ENCODE measurements at regions not wholly inside any gene's neighbourhood (a gene's known extent, or its start where the extent isn't known, plus 50 kb on each side); places are given as distances from the start of the nearest gene placed in this dataset.

DNA sequence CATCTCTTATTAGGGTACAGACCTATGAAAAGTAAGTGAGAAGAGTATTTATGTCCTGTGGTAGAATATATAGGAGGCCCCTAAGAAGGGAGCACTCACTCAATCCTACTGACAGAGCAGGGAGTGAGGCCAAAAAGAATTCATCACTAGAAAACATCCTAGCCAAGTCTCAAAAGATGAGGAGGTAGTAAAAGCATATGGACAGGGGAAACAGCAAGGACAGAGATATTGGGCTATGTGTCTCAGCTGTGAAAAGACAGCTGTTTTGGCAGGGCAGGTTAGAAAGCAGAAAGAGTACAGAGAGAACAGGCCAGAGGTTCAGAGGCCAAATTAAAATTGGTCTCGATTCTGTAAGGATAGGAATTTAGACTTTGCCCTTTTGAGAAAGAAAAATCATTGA lies 548.3 kb upstream of the ANKRD30A start:
- no peak overlapping the region for H2BK15ac ChIP-seq (ENCODE audit: low read length)
- H3K4me3 ChIP-seq (ENCODE audit: extremely low read depth in 1 of 4, insufficient read depth in 2 of 4, low read depth in 3 of 4, low read length in 4 of 4): no peak overlapping the region
- H3K27me3 ChIP-seq (replicated peaks in 1 of 4; ENCODE audit: control insufficient read depth in 3 of 4, extremely low read depth in 1 of 4, insufficient read depth in 3 of 4, low read length in 3 of 4): no peaks in the 10 kb centered on the region
- H2AK5ac ChIP-seq (ENCODE audit: low read depth, low read length): no peak overlapping the region
- no peaks in the 10 kb centered on the region for H3K79me1 ChIP-seq (ENCODE audit: low read depth, low read length)
- no peak overlapping the region for H3K14ac ChIP-seq (ENCODE audit: insufficient read length)
- H3K23me2 ChIP-seq (ENCODE audit: low read depth, low read length): no peaks in the 10 kb centered on the region
- no peak overlapping the region for H2BK12ac ChIP-seq (ENCODE audit: low read depth, low read length)
- no peak overlapping the region for H3K9ac ChIP-seq (replicated peaks in 1 of 4; ENCODE audit: extremely low read depth in 1 of 4, low read depth in 3 of 4, low read length in 3 of 4)
- H3K36me3 ChIP-seq (ENCODE audit: control insufficient read depth in 2 of 4, insufficient read depth in 4 of 4, low read length in 3 of 4): no peaks in the 10 kb centered on the region
- no peak overlapping the region for H3K23ac ChIP-seq (ENCODE audit: insufficient read length)
- no peaks in the 10 kb centered on the region for H4K20me1 ChIP-seq (replicated peaks in 1 of 2; ENCODE audit: control insufficient read depth in 1 of 2, insufficient read depth in 2 of 2, low read length in 2 of 2)
- DNase-seq (ENCODE audit: low read depth in 1 of 2, low spot score in 2 of 2) (no peak), FAIRE-seq (no peak)
- no peak overlapping the region for H2BK120ac ChIP-seq (replicated peaks; ENCODE audit: low read depth, low read length)
- ChIA-PET CTCF (ENCODE audit: partially characterized antibody) (no interaction called here), POLR2A (ENCODE audit: partially characterized antibody) (no interaction called here)
- H4K5ac ChIP-seq (ENCODE audit: insufficient read length, low read depth, low read length): no peak overlapping the region
- no peak overlapping the region for H3K27ac ChIP-seq (ENCODE audit: low read depth, low read length)
- no peaks in the 10 kb centered on the region for H3K79me2 ChIP-seq (ENCODE audit: control insufficient read depth in 1 of 2, insufficient read depth in 2 of 2, low read length in 2 of 2)
- H4K91ac ChIP-seq (replicated peaks; ENCODE audit: insufficient read length, low read length): no peak overlapping the region
- H3K4ac ChIP-seq (replicated peaks; ENCODE audit: insufficient read length, low read depth, low read length): no peak overlapping the region
- no peak overlapping the region for H2AFZ ChIP-seq (ENCODE audit: low read length)
- H2BK5ac ChIP-seq (ENCODE audit: low read depth, low read length): no peak overlapping the region
- WGBS, 2 experiments (ENCODE audit: extremely low coverage in 1 of 2, insufficient coverage in 1 of 2, insufficient read length in 1 of 2, insufficient replicate concordance in 2 of 2, low coverage in 1 of 2, low lambda C conversion rate in 2 of 2, missing lambda C conversion rate in 1 of 2): 95% methylated on average over 1 of the region's 1 CpG; no CpG with 5 or more reads in 1 of the 2 experiments
- no peak overlapping the region for H2BK20ac ChIP-seq (ENCODE audit: low read length)
- H3K4me2 ChIP-seq (ENCODE audit: insufficient read depth in 1 of 2, low read depth in 2 of 2, low read length in 2 of 2): no peak overlapping the region
- no peak overlapping the region for H3K56ac ChIP-seq (replicated peaks; ENCODE audit: insufficient read length, low read depth, low read length)
- H3K9me3 ChIP-seq (ENCODE audit: insufficient read depth in 2 of 2, low read depth in 1 of 2, low read length in 1 of 2): no peaks in the 10 kb centered on the region
- no peak overlapping the region for H3K18ac ChIP-seq (ENCODE audit: extremely low read depth, low read length)
- no peaks in the 10 kb centered on the region for H3K4me1 ChIP-seq (replicated peaks in 1 of 4; ENCODE audit: control insufficient read depth in 3 of 4, insufficient read depth in 4 of 4, low read length in 3 of 4)
- H4K8ac ChIP-seq (ENCODE audit: extremely low read depth, insufficient read depth, low read length): no peak overlapping the region
- TF ChIP-seq BRCA1 (IDR thresholded peaks at IDR 0.05; ENCODE audit: low read depth, low read length) (no peak), HDAC6 (IDR thresholded peaks at IDR 0.05; ENCODE audit: low read depth, low read length) (no peak), NRF1 (IDR thresholded peaks at IDR 0.05; ENCODE audit: low read depth, low read length) (no peak), SRF (IDR thresholded peaks at IDR 0.05; ENCODE audit: low read depth, low read length) (no peak), RFX5 (IDR thresholded peaks at IDR 0.05; ENCODE audit: borderline replicate concordance, low read depth, low read length) (no peak), ZNF274 (IDR thresholded peaks at IDR 0.05; ENCODE audit: borderline replicate concordance, extremely low read depth, low read length) (no peak)
- TF ChIP-seq, protein P1, sequence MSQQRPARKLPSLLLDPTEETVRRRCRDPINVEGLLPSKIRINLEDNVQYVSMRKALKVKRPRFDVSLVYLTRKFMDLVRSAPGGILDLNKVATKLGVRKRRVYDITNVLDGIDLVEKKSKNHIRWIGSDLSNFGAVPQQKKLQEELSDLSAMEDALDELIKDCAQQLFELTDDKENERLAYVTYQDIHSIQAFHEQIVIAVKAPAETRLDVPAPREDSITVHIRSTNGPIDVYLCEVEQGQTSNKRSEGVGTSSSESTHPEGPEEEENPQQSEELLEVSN (IDR thresholded peaks at IDR 0.05): no peak
